ENCODE measurements at regions not wholly inside any gene's neighbourhood (a gene's known extent, or its start where the extent isn't known, plus 50 kb on each side); places are given as distances from the start of the nearest gene placed in this dataset.

DNA sequence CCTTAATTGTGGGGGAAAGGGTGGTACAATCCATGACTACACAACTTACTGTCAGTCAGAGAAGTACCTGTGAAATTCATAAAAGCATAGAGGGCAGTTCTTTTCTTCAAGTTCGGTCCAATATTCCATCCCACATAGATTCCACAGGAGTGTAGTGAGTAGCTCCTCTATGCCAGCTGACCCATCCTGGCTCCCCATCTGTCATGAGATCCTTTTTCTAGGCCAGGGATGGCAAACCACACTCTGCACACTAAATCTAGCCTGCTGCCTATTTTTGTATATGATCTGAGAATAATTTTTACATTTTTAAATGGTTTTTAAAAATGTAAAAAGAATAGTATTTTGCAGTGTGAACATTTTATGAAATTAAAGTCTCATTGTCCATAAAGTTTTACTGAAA is 107.0 kb upstream of the TSPAN2 start:
- H2AFZ ChIP-seq (replicated peaks; ENCODE audit: low read length, poor library complexity): no peak overlapping the region
- H2BK5ac ChIP-seq (ENCODE audit: low read depth, low read length, poor library complexity, severe bottlenecking): no peak overlapping the region
- CTCF ChIA-PET: no interaction called here
- no peaks in the 10 kb centered on the region for H3K79me1 ChIP-seq (ENCODE audit: low read depth in 1 of 2, low read length in 2 of 2)
- H3K27ac ChIP-seq (ENCODE audit: insufficient read depth, low read length): no peak overlapping the region
- H4K91ac ChIP-seq (ENCODE audit: insufficient read depth, low read depth, low read length): no peak overlapping the region
- BruUV-seq (replicated peaks): no TSS peak
- in situ Hi-C loops (cut with MboI; ENCODE audit: low sequenced_read_pairs): no loop called here
- H4K20me1 ChIP-seq (ENCODE audit: insufficient read depth, low read length): no peaks in the 10 kb centered on the region
- intact Hi-C loops (cut with micrococcal nuclease): no loop called here
- no peaks in the 10 kb centered on the region for H3K9me3 ChIP-seq (ENCODE audit: control insufficient read depth, insufficient read depth, low read length)
- H2BK120ac ChIP-seq (ENCODE audit: low read depth, low read length): no peak overlapping the region
- no peak overlapping the region for H3K4me2 ChIP-seq (ENCODE audit: low read depth, low read length)
- DNase-seq: no peak
- H4K8ac ChIP-seq (ENCODE audit: low read depth in 2 of 2, low read length in 2 of 2): no peak overlapping the region
- no peak overlapping the region for H4K5ac ChIP-seq (ENCODE audit: low read depth, low read length)
- H3K9me1 ChIP-seq (ENCODE audit: insufficient read depth, low read length): peaks cover 6% of the 10 kb centered on the region; the same call in 1 of the 2 replicates
- H2BK20ac ChIP-seq (ENCODE audit: low read depth, low read length): no peak overlapping the region
- TF ChIP-seq, protein P1, sequence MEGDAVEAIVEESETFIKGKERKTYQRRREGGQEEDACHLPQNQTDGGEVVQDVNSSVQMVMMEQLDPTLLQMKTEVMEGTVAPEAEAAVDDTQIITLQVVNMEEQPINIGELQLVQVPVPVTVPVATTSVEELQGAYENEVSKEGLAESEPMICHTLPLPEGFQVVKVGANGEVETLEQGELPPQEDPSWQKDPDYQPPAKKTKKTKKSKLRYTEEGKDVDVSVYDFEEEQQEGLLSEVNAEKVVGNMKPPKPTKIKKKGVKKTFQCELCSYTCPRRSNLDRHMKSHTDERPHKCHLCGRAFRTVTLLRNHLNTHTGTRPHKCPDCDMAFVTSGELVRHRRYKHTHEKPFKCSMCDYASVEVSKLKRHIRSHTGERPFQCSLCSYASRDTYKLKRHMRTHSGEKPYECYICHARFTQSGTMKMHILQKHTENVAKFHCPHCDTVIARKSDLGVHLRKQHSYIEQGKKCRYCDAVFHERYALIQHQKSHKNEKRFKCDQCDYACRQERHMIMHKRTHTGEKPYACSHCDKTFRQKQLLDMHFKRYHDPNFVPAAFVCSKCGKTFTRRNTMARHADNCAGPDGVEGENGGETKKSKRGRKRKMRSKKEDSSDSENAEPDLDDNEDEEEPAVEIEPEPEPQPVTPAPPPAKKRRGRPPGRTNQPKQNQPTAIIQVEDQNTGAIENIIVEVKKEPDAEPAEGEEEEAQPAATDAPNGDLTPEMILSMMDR (conservative IDR thresholded peaks at IDR 0.05; ENCODE audit: low read depth, low read length): no peak
- H2BK15ac ChIP-seq (ENCODE audit: low read depth, low read length): no peak overlapping the region
- no peak for ATAC-seq (ENCODE audit: low read depth)
- no peak overlapping the region for H3K18ac ChIP-seq (ENCODE audit: low read depth, low read length)
- no peak overlapping the region for H3K4me3 ChIP-seq (ENCODE audit: insufficient read depth, low read depth, low read length)
- H3K27me3 ChIP-seq (ENCODE audit: control insufficient read depth, insufficient read depth, low read length): no peaks in the 10 kb centered on the region
- dilution Hi-C loops (cut with HindIII; ENCODE audit: low sequenced_read_pairs, unreplicated experiment): no loop called here
- WGBS, 2 experiments (ENCODE audit: extremely low coverage in 2 of 2, insufficient read length in 1 of 2): no CpG with 5 or more reads among the region's 1 CpG
- H3K23ac ChIP-seq (ENCODE audit: low read depth, low read length): no peak overlapping the region
- no peak overlapping the region for H3K9ac ChIP-seq (ENCODE audit: low read depth, low read length)
- no peak overlapping the region for H3K4ac ChIP-seq (ENCODE audit: low read depth, low read length)
- H3K4me1 ChIP-seq (ENCODE audit: control insufficient read depth, insufficient read depth, low read length): peaks cover 3% of the 10 kb centered on the region
- no peak overlapping the region for H3K56ac ChIP-seq (ENCODE audit: extremely low read depth, insufficient read depth, low read length)
- POLR2A ChIA-PET (ENCODE audit: unreplicated experiment): no interaction called here
- H2AK5ac ChIP-seq (ENCODE audit: low read depth, low read length): no peak overlapping the region
- no peaks in the 10 kb centered on the region for H3K36me3 ChIP-seq (ENCODE audit: control insufficient read depth, insufficient read depth, low read length)
- no peak overlapping the region for H3K14ac ChIP-seq (replicated peaks; ENCODE audit: low read depth, low read length)
- no peak overlapping the region for H2AK9ac ChIP-seq (replicated peaks; ENCODE audit: low read depth, low read length, poor library complexity)
